Calu3 (cell line): ENCODE measurements at regions not wholly inside any gene's neighbourhood (a gene's known extent, or its start where the extent isn't known, plus 50 kb on each side); places are given as distances from the start of the nearest gene placed in this dataset.

Experiments used
- BruUV-seq: library from RNA; stranded (reverse); fragments of 400-500 nt; replicated peaks from 2 replicates; lab custom pipeline; 2021; lab: Mats Ljungman, UMichigan
- CTCF ChIA-PET: fragments of 300-600 bp; sonication (Branson Sonifier 250); formaldehyde crosslinking; loops from one replicate; lab custom pipeline; 2022; ENCODE audit warnings: antibody characterized with exemption; lab: Charles Lee
- DNase-seq: peaks from one replicate; pipeline ENCODE4 v3.0.0; 2022
- H3K27ac Mint-ChIP-seq: one replicate; pipeline ENCODE4 v1.8.0; 2022; ENCODE audit warnings: mixed read lengths; ENCODE audit not compliant: unreplicated experiment
- H3K27me3 Mint-ChIP-seq: one replicate; pipeline ENCODE4 v1.8.0; 2022; ENCODE audit warnings: mixed read lengths; ENCODE audit not compliant: unreplicated experiment
- H3K36me3 Mint-ChIP-seq: one replicate; pipeline ENCODE4 v1.8.0; 2022; ENCODE audit warnings: mild to moderate bottlenecking, moderate library complexity, mixed read lengths; ENCODE audit not compliant: insufficient read depth, unreplicated experiment
- H3K4me1 Mint-ChIP-seq: one replicate; pipeline ENCODE4 v1.8.0; 2022; ENCODE audit warnings: mild to moderate bottlenecking, low read depth, mixed read lengths; ENCODE audit not compliant: unreplicated experiment
- H3K4me3 Mint-ChIP-seq: one replicate; pipeline ENCODE4 v1.8.0; 2022; ENCODE audit warnings: mild to moderate bottlenecking, low read depth, moderate library complexity, mixed read lengths; ENCODE audit not compliant: unreplicated experiment
- H3K9me3 Mint-ChIP-seq: one replicate; pipeline ENCODE4 v1.8.0; 2022; ENCODE audit warnings: low read depth, mixed read lengths; ENCODE audit not compliant: unreplicated experiment
- intact Hi-C: fragments of 100-400 bp; cut with micrococcal nuclease; formaldehyde crosslinking; loops from one replicate; pipeline ENCODE4 v1.10.0; 2022; ENCODE audit not compliant: unreplicated experiment
- TF ChIP-seq, protein P1 (sequence below): fragments of 200-600 bp; IDR thresholded peaks from one replicate; pipeline ENCODE4 v1.8.0; 2022; ENCODE audit warnings: antibody characterized with exemption; ENCODE audit not compliant: unreplicated experiment

DNA sequence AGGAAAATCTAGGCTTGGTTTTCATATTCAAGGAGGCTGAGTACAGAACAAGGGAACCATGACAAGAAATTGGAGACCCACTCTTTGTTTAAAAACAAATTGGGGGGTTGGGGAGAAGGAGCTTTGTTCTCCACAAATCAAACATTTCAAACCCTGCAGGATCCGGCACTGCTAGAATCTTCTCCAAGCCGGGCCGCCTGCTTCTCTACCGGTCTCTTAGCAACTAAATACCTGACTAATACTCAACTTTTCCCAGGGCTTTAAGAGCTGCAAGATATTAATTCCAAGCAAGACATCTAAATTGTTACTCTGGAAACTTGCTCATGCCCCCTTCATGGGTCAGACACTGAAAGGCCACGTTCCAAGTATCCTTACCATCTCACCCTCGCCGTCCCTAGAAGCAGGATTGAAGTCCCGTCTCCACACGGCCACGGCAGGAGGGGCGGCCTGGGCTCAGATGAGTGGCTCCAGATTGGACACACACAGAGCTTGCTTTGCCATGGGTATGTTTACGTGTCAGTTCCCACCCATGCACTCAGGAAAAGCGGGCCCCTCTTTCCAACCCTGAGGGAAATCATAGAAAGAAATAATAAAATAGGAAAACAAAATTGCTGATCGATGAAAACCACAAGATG lies 126.4 kb upstream of the CDH4 start:
- Mint-ChIP-seq H3K36me3 (no peaks in the 10 kb centered on the region), H3K27ac (no peak overlapping the region), H3K27me3 (peaks cover 32% of the 10 kb centered on the region), H3K4me3 (no peak overlapping the region), H3K9me3 (no peaks in the 10 kb centered on the region), H3K4me1 (no peaks in the 10 kb centered on the region)
- CTCF ChIA-PET: interaction anchor here (0.7 to 1.6 kb wide), 2 partner anchors 11 to 534 kb away, joined by 3 to 5 read pairs; no protein-coding TSS in a partner anchor
- DNase-seq: no peak
- no TSS peak for BruUV-seq
- TF ChIP-seq, protein P1, sequence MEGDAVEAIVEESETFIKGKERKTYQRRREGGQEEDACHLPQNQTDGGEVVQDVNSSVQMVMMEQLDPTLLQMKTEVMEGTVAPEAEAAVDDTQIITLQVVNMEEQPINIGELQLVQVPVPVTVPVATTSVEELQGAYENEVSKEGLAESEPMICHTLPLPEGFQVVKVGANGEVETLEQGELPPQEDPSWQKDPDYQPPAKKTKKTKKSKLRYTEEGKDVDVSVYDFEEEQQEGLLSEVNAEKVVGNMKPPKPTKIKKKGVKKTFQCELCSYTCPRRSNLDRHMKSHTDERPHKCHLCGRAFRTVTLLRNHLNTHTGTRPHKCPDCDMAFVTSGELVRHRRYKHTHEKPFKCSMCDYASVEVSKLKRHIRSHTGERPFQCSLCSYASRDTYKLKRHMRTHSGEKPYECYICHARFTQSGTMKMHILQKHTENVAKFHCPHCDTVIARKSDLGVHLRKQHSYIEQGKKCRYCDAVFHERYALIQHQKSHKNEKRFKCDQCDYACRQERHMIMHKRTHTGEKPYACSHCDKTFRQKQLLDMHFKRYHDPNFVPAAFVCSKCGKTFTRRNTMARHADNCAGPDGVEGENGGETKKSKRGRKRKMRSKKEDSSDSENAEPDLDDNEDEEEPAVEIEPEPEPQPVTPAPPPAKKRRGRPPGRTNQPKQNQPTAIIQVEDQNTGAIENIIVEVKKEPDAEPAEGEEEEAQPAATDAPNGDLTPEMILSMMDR: no peak
- intact Hi-C loops: no loop called here

DNA sequence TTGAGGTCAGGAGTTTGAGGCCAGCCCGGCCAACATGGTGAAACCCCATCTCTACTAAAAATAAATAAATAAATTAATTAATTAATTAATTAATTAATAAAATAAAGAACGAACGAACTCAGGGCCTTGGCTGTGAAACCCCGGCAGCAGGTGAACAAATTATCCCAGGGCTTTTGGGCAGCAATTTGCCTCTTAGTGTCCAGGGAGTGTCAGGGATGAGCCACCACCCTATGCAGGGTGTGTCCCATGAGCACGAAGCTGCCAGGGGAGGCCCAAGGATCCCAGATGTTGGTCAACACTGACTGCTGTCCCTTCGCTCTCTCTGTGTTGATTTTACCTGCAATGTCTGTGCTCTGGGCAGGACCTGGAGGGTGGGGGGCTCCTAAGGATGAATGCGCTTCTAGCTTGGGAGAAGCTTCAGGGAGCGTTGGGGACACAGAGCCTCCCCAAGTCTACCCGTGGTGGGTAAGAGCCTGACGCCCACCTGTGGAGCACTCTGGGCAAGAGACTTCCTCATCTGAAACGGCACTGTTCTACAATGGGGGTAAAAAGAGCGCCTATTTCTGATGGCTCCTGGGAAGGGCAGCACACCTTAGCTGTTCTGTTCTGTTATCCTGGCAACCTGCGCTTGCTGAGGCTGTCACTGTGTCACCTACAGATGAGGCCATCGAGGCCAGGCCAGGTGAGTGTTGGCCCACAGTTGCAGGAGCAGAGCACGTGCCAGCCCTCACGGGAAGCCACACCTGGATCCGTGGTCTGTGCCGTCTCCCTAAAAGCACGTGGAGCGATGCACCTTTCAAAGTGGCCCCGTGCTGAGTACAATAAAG lies 125.5 kb upstream of the CDH4 start:
- no peak overlapping the region for H3K27ac Mint-ChIP-seq
- TF ChIP-seq, protein P1: no peak
- no TSS peak for BruUV-seq
- H3K27me3 Mint-ChIP-seq: peaks cover 41% of the 10 kb centered on the region
- no peaks in the 10 kb centered on the region for H3K9me3 Mint-ChIP-seq
- CTCF ChIA-PET: interaction anchor here (1.6 kb wide), 1 partner anchor 10 kb away, joined by 5 read pairs; no protein-coding TSS in a partner anchor
- no peak for DNase-seq
- no peaks in the 10 kb centered on the region for H3K4me1 Mint-ChIP-seq
- H3K4me3 Mint-ChIP-seq: no peak overlapping the region
- no peaks in the 10 kb centered on the region for H3K36me3 Mint-ChIP-seq
- intact Hi-C loops: no loop called here

DNA sequence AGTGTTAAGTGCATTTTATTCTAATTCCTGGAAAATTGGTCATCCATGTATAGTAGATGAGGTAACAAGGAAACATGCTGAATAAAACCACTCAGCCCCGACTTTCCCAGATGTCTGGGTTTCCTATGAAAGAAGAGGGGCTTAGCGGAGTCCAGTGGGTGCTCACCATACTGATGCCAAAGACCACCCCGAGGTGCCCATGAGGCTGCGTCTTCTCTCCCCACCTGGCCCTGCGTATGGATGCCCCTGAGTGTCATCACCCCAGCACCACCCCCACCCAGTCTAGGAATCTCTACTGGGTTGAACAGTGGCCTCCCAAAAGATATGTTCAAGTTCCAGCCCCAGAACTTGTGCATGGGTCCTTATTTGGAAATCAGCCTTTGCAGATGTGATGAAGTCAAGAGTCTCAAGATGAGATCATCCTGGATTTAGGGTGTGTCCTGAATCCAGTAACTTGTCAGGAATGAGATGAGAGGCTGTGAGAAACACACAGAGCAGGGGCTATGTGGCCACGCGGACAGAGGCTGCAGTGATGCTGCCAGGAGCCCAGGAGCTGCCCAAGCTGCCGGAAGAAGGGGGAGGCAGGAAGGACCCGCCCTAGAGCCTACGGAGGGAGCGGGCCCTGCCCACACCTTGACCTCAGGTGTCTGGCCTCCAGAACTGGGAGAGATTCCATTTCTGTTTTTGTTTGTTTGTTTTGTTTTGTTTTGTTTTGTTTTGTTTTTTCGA lies 124.6 kb upstream of the CDH4 start:
- H3K4me3 Mint-ChIP-seq: no peak overlapping the region
- CTCF ChIA-PET: no interaction called here
- no peaks in the 10 kb centered on the region for H3K4me1 Mint-ChIP-seq
- no peaks in the 10 kb centered on the region for H3K9me3 Mint-ChIP-seq
- H3K27ac Mint-ChIP-seq: no peak overlapping the region
- TF ChIP-seq, protein P1: no peak
- intact Hi-C loops: no loop called here
- H3K27me3 Mint-ChIP-seq: peaks cover 47% of the 10 kb centered on the region
- BruUV-seq: no TSS peak
- no peak for DNase-seq
- no peaks in the 10 kb centered on the region for H3K36me3 Mint-ChIP-seq

DNA sequence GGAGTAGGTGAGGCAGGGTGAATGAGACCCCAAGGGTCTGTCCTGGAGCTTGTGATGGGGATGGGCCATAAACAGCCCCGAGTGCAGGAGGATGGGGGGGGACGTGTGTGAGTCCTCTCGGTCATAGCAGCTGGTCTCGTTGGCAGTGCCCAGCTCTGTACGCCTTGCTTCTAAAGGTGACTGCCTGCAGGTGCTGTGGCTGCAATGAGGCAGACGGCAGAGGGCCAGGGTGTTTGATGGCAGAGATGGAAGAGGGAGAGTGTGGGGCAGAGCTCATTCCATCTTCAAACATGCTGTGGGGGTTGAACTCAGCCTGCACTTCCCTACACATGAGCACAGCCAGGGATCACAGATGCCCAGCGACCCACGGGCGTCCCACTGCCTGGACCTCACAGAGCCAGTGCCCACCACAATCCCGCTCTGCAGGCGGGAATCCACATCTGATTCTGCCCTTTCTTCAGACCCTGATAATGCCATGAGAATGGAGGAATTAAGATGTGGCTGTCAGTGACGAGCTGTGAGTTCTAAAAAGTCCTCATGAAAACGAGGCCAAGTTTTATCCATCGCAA lies 123.3 kb upstream of the CDH4 start:
- Mint-ChIP-seq H3K4me1 (no peaks in the 10 kb centered on the region), H3K27me3 (peaks cover 51% of the 10 kb centered on the region), H3K36me3 (no peaks in the 10 kb centered on the region), H3K9me3 (peaks cover 2% of the 10 kb centered on the region), H3K27ac (no peak overlapping the region), H3K4me3 (no peak overlapping the region)
- no TSS peak for BruUV-seq
- intact Hi-C loops: no loop called here
- DNase-seq: no peak
- TF ChIP-seq, protein P1: no peak
- CTCF ChIA-PET: no interaction called here
